Central memory CD8-positive, alpha-beta T cell (primary cell): ENCODE measurements at regions not wholly inside any gene's neighbourhood (a gene's known extent, or its start where the extent isn't known, plus 50 kb on each side); places are given as distances from the start of the nearest gene placed in this dataset.

Source experiments
- ATAC-seq: fragments of 150-1000 bp; cut with Tn5 transposase; replicated peaks from 2 replicates; pipeline ENCODE4 v1.10.0; 2022; ENCODE audit warnings: mild to moderate bottlenecking, moderate FRiP score, moderate number of reproducible peaks; ENCODE audit not compliant: poor library complexity, severe bottlenecking; ENCODE audit errors: extremely low read depth
- DNase-seq, 2 donors: peaks; one replicate each; pipeline ENCODE4 v3.0.0; 2021; ENCODE audit warnings: low spot score in 2 of 2
- H3K27ac Mint-ChIP-seq: one replicate; pipeline ENCODE4 v1.8.0; 2022; ENCODE audit warnings: low read depth, mild to moderate bottlenecking, moderate library complexity, mixed read lengths
- H3K27me3 Mint-ChIP-seq: one replicate; pipeline ENCODE4 v1.8.0; 2022; ENCODE audit warnings: mixed read lengths
- H3K36me3 Mint-ChIP-seq: one replicate; pipeline ENCODE4 v1.8.0; 2022; ENCODE audit warnings: mild to moderate bottlenecking, moderate library complexity, mixed read lengths; ENCODE audit not compliant: insufficient read depth
- H3K4me1 Mint-ChIP-seq: one replicate; pipeline ENCODE4 v1.8.0; 2022; ENCODE audit warnings: mixed read lengths
- H3K4me3 Mint-ChIP-seq: one replicate; pipeline ENCODE4 v1.8.0; 2022; ENCODE audit warnings: mild to moderate bottlenecking, moderate library complexity, mixed read lengths
- H3K9me3 Mint-ChIP-seq: one replicate; pipeline ENCODE4 v1.8.0; 2022; ENCODE audit warnings: mixed read lengths

DNA sequence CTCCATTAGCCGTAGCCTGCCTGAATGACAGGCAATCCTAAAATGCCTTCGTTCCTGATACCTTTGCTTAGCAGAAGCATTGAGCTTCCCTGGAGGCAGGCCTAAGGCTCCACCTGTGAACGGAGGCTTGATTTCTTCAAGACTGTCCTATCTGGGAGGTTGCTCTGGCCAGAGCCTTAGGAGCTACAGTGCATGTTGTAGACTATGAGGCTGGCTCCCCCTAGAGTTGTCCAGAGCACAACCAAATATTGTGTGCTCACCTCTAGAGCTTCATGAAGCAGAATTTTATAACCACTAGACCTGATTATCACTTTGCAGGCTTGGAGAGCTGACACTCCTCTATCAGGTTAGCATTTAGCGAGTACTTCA is 217.8 kb downstream of the MAFB start:
- Mint-ChIP-seq H3K4me1 (no peaks in the 10 kb centered on the region), H3K27me3 (peaks cover 15% of the 10 kb centered on the region), H3K36me3 (peaks cover 2% of the 10 kb centered on the region), H3K4me3 (no peak overlapping the region), H3K27ac (no peak overlapping the region), H3K9me3 (no peaks in the 10 kb centered on the region)
- ATAC-seq (no peak), DNase-seq (no peak)

DNA sequence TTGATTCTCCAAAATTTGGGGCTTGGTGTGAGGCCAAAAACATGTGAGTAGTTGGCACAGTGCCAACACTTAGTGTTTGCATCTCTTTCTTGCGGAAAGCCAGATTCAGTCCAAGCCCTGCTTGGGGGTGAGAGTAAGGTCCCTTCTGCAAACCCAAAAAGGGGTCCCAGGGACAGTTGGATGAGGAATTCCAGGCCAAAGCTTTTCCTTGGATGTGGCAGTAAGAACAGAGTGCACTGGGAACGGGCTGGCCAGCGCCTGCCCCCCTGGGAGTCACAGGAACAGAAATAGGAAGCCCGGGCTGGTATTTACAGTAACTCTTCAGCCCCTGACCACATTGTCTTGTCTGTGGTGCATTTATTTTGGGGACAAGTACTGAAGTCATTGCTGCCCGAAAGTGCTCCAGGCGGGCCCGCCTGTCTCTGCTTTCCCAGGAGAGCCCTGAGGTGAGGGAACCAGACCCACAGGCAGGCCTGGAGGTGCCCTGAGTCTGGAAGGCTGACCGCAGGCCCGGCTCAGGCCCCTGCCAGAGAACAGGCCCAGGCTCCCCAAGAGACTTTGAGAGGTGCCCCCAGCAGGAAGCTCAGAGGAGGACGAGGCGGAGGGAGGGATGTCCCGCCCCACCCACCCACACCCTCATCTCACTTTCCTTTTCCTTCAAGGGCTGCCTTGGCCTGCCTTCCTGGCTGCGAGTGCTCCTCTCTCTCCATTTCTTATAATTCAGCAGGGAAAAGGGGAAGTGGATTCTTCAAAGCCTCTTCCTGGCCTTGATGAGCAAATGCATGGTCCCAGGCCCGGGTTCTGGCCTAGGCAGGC is 218.4 kb downstream of the MAFB start:
- Mint-ChIP-seq H3K4me3 (no peak overlapping the region), H3K27ac (no peak overlapping the region), H3K27me3 (peaks cover 11% of the 10 kb centered on the region), H3K36me3 (peaks cover 2% of the 10 kb centered on the region), H3K9me3 (no peaks in the 10 kb centered on the region), H3K4me1 (no peaks in the 10 kb centered on the region)
- ATAC-seq (no peak), DNase-seq (no peak)

DNA sequence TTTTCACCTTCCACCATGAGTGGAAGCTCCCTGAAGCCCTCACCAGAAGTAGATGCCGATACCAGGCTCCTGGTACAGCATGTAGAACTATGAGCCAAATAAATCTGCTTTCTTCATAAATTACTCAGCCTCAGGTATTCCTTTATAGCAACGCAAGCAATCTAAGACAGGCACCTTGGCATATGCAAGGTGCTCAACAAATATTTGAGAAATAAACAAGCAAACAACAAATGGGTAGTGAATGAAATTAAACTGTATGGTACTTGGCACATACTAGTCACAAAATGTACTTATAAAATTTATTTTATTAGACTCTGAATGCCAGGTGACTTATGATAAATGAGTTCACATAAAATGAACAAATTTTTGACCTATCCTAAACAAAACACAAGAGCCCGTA is 220.3 kb downstream of the MAFB start:
- ATAC-seq (no peak), DNase-seq (no peak)
- H3K4me3 Mint-ChIP-seq = no peak overlapping the region
- no peaks in the 10 kb centered on the region for H3K9me3 Mint-ChIP-seq
- H3K27me3 Mint-ChIP-seq = peaks cover 23% of the 10 kb centered on the region
- H3K36me3 Mint-ChIP-seq = peaks cover 2% of the 10 kb centered on the region
- H3K27ac Mint-ChIP-seq = no peak overlapping the region
- H3K4me1 Mint-ChIP-seq = no peaks in the 10 kb centered on the region

GRCh38 chr20:40467703-40468411 is 221.2 kb downstream of the MAFB start:
- DNase-seq (no peak), ATAC-seq (no peak)
- H3K4me3 Mint-ChIP-seq = no peak overlapping the region
- no peaks in the 10 kb centered on the region for H3K9me3 Mint-ChIP-seq
- no peak overlapping the region for H3K27ac Mint-ChIP-seq
- no peaks in the 10 kb centered on the region for H3K4me1 Mint-ChIP-seq
- peaks cover 23% of the 10 kb centered on the region for H3K27me3 Mint-ChIP-seq
- peaks cover 2% of the 10 kb centered on the region for H3K36me3 Mint-ChIP-seq

- ATAC-seq (no peak), DNase-seq (no peak)
- Mint-ChIP-seq H3K27me3 (peaks cover 23% of the 10 kb centered on the region), H3K9me3 (no peaks in the 10 kb centered on the region), H3K4me3 (no peak overlapping the region), H3K36me3 (peaks cover 2% of the 10 kb centered on the region), H3K27ac (no peak overlapping the region), H3K4me1 (no peaks in the 10 kb centered on the region)
Measured at GRCh38 chr20:40467067-40467466, 222.0 kb downstream of the MAFB start.

GRCh38 chr20:40464731-40465208 is 224.3 kb downstream of the MAFB start:
- H3K36me3 Mint-ChIP-seq = no peaks in the 10 kb centered on the region
- DNase-seq (no peak), ATAC-seq (no peak)
- no peak overlapping the region for H3K27ac Mint-ChIP-seq
- no peaks in the 10 kb centered on the region for H3K9me3 Mint-ChIP-seq
- no peaks in the 10 kb centered on the region for H3K4me1 Mint-ChIP-seq
- no peak overlapping the region for H3K4me3 Mint-ChIP-seq
- H3K27me3 Mint-ChIP-seq = peaks cover 23% of the 10 kb centered on the region

DNA sequence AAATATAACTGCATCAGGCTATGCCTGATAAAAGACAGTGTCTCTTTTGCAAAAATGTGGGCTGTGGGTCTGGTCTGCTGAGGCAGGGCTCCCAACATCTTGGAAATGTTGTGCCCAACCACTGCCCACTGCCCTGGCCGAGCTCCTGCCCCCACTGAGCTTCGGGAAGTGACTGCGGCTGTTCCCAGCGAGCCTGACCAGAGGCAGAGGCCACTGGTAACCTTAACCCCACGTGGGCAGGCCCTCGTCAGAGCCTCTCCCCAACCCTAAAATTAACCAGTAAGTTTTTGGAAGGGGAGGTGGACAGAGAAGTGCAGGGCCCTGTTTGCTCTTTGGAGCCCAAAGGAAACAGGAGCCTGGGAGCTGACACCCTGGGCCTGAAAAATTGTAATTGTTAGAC is 225.9 kb downstream of the MAFB start:
- Mint-ChIP-seq H3K27ac (no peak overlapping the region), H3K4me3 (no peak overlapping the region), H3K4me1 (no peaks in the 10 kb centered on the region), H3K27me3 (peaks cover 18% of the 10 kb centered on the region), H3K9me3 (no peaks in the 10 kb centered on the region), H3K36me3 (no peaks in the 10 kb centered on the region)
- DNase-seq = no peak
- no peak for ATAC-seq

- H3K4me1 Mint-ChIP-seq = no peaks in the 10 kb centered on the region
- DNase-seq (no peak), ATAC-seq (no peak)
- H3K9me3 Mint-ChIP-seq = no peaks in the 10 kb centered on the region
- no peak overlapping the region for H3K27ac Mint-ChIP-seq
- H3K4me3 Mint-ChIP-seq = no peak overlapping the region
- H3K36me3 Mint-ChIP-seq = no peaks in the 10 kb centered on the region
- H3K27me3 Mint-ChIP-seq = peaks cover 13% of the 10 kb centered on the region
Measured at GRCh38 chr20:40462566-40462965, 226.5 kb downstream of the MAFB start.

- ATAC-seq (no peak), DNase-seq (no peak)
- Mint-ChIP-seq H3K4me3 (no peak overlapping the region), H3K27ac (no peak overlapping the region), H3K36me3 (no peaks in the 10 kb centered on the region), H3K27me3 (peaks cover 20% of the 10 kb centered on the region), H3K9me3 (no peaks in the 10 kb centered on the region), H3K4me1 (no peaks in the 10 kb centered on the region)
Measured at GRCh38 chr20:40459299-40459698, 229.7 kb downstream of the MAFB start.

- no peak for DNase-seq
- H3K36me3 Mint-ChIP-seq = no peaks in the 10 kb centered on the region
- H3K27ac Mint-ChIP-seq = no peak overlapping the region
- no peaks in the 10 kb centered on the region for H3K9me3 Mint-ChIP-seq
- no peaks in the 10 kb centered on the region for H3K4me1 Mint-ChIP-seq
- H3K4me3 Mint-ChIP-seq = no peak overlapping the region
- peaks cover 20% of the 10 kb centered on the region for H3K27me3 Mint-ChIP-seq
- ATAC-seq = no peak
Measured at GRCh38 chr20:40457404-40457803, 231.6 kb downstream of the MAFB start.

- Mint-ChIP-seq H3K4me1 (no peaks in the 10 kb centered on the region), H3K36me3 (no peaks in the 10 kb centered on the region), H3K4me3 (no peak overlapping the region), H3K9me3 (no peaks in the 10 kb centered on the region), H3K27ac (no peak overlapping the region), H3K27me3 (peaks cover 24% of the 10 kb centered on the region)
- ATAC-seq = no peak
- DNase-seq = no peak
Measured at GRCh38 chr20:40452758-40453157, 236.3 kb downstream of the MAFB start.

- DNase-seq = no peak
- ATAC-seq = no peak
- no peak overlapping the region for H3K27ac Mint-ChIP-seq
- H3K9me3 Mint-ChIP-seq = no peaks in the 10 kb centered on the region
- H3K27me3 Mint-ChIP-seq = peaks cover 36% of the 10 kb centered on the region
- no peaks in the 10 kb centered on the region for H3K4me1 Mint-ChIP-seq
- no peaks in the 10 kb centered on the region for H3K36me3 Mint-ChIP-seq
- H3K4me3 Mint-ChIP-seq = no peak overlapping the region
Measured at GRCh38 chr20:40451552-40451951, 237.5 kb downstream of the MAFB start.

GRCh38 chr20:40449974-40450616 is 238.9 kb downstream of the MAFB start:
- H3K4me1 Mint-ChIP-seq = no peaks in the 10 kb centered on the region
- peaks cover 27% of the 10 kb centered on the region for H3K27me3 Mint-ChIP-seq
- H3K9me3 Mint-ChIP-seq = no peaks in the 10 kb centered on the region
- no peaks in the 10 kb centered on the region for H3K36me3 Mint-ChIP-seq
- H3K27ac Mint-ChIP-seq = no peak overlapping the region
- H3K4me3 Mint-ChIP-seq = no peak overlapping the region
- ATAC-seq = no peak
- no peak for DNase-seq
